HG02763 (cell line): ENCODE measurements at regions not wholly inside any gene's neighbourhood (a gene's known extent, or its start where the extent isn't known, plus 50 kb on each side); places are given as distances from the start of the nearest gene placed in this dataset.

Source experiments
- ATAC-seq: cut with Tn5 transposase; IDR thresholded peaks from one replicate; pipeline ENCODE4 v1.9.1; 2021; ENCODE audit warnings: mild to moderate bottlenecking, moderate library complexity; ENCODE audit not compliant: unreplicated experiment

- no peak for ATAC-seq
Observed at GRCh38 chr1:234908571-234908970, 220.1 kb downstream of the TOMM20 start.

- no peak for ATAC-seq
Observed at GRCh38 chr1:234907940-234908405, 220.7 kb downstream of the TOMM20 start.

- ATAC-seq = no peak
Observed at GRCh38 chr1:234907208-234907939, 221.3 kb downstream of the TOMM20 start.

GRCh38 chr1:234906654-234907053, 222.0 kb downstream of the TOMM20 start:
- ATAC-seq = no peak

GRCh38 chr1:234902774-234903547, 225.7 kb downstream of the TOMM20 start:
- no peak for ATAC-seq

- ATAC-seq = no peak
Observed at GRCh38 chr1:234901491-234902049, 227.1 kb downstream of the TOMM20 start.

GRCh38 chr1:234900595-234900994, 228.0 kb downstream of the TOMM20 start:
- no peak for ATAC-seq

- no peak for ATAC-seq
Observed at GRCh38 chr1:234899730-234900072, 228.9 kb downstream of the TOMM20 start.

- no peak for ATAC-seq
Observed at GRCh38 chr1:234899041-234899729, 229.5 kb downstream of the TOMM20 start.

- ATAC-seq = no peak
Observed at GRCh38 chr1:234898455-234899033, 230.1 kb downstream of the TOMM20 start.

- ATAC-seq = no peak
Observed at GRCh38 chr1:234897754-234898454, 230.7 kb downstream of the TOMM20 start.

GRCh38 chr1:234897390-234897749, 231.3 kb downstream of the TOMM20 start:
- no peak for ATAC-seq

GRCh38 chr1:234896477-234897389, 231.9 kb downstream of the TOMM20 start:
- no peak for ATAC-seq

- ATAC-seq = no peak
Observed at GRCh38 chr1:234893725-234894630, 234.7 kb downstream of the TOMM20 start.

- no peak for ATAC-seq
Observed at GRCh38 chr1:234893359-234893724, 235.3 kb downstream of the TOMM20 start.

GRCh38 chr1:234892642-234893041, 236.0 kb downstream of the TOMM20 start:
- ATAC-seq = no peak

GRCh38 chr1:234891427-234891826, 237.2 kb downstream of the TOMM20 start:
- ATAC-seq = no peak

- ATAC-seq = no peak
Observed at GRCh38 chr1:234889643-234890042, 239.0 kb downstream of the TOMM20 start.
